Neuronal stem cell (in vitro differentiated cells): ENCODE measurements at regions not wholly inside any gene's neighbourhood (a gene's known extent, or its start where the extent isn't known, plus 50 kb on each side); places are given as distances from the start of the nearest gene placed in this dataset.
A peak's percentile ranks its signal among the peaks of the same experiment; 100 is the strongest.

ENCODE experiments used
- DNase-seq: peaks from one replicate; pipeline ENCODE4 v3.0.0-alpha.2; 2013; ENCODE audit warnings: low spot score
- H2AFZ ChIP-seq: one replicate; pipeline ENCODE4 v1.6.1; 2013; ENCODE audit warnings: mild to moderate bottlenecking, low read length, inconsistent platforms
- H2AK5ac ChIP-seq: 2 replicates; pipeline ENCODE4 v1.6.1; 2013; ENCODE audit warnings: low read depth, mild to moderate bottlenecking, inconsistent platforms, low read length, moderate library complexity, mixed read lengths
- H2BK120ac ChIP-seq: 2 replicates; pipeline ENCODE4 v1.6.1; 2013; ENCODE audit warnings: low read depth, mild to moderate bottlenecking, inconsistent platforms, low read length, moderate library complexity, mixed read lengths
- H2BK12ac ChIP-seq: one replicate; pipeline ENCODE4 v1.6.1; 2013; ENCODE audit warnings: low read length, inconsistent platforms
- H2BK15ac ChIP-seq: 2 replicates; pipeline ENCODE4 v1.6.1; 2013; ENCODE audit warnings: mild to moderate bottlenecking, low read length, inconsistent platforms, mixed read lengths
- H2BK5ac ChIP-seq: one replicate; pipeline ENCODE4 v1.6.1; 2013; ENCODE audit warnings: inconsistent platforms, mild to moderate bottlenecking, low read length, moderate library complexity
- H3K14ac ChIP-seq: one replicate; pipeline ENCODE4 v1.6.1; 2013; ENCODE audit warnings: low read length, inconsistent platforms
- H3K18ac ChIP-seq: 2 replicates; pipeline ENCODE4 v1.6.1; 2013; ENCODE audit warnings: low read length, inconsistent platforms
- H3K23ac ChIP-seq: 2 replicates; pipeline ENCODE4 v1.6.1; 2013; ENCODE audit warnings: low read depth, mild to moderate bottlenecking, mixed read lengths, low read length, inconsistent platforms; ENCODE audit not compliant: poor library complexity
- H3K27ac ChIP-seq: replicated peaks from 3 replicates; pipeline ENCODE4 v1.5.1; 2013; ENCODE audit warnings: low read length, inconsistent platforms
- H3K27me3 ChIP-seq, 3 experiments: 2 replicates each; pipeline ENCODE4 v1.6.1; 2013; ENCODE audit warnings: low read length in 3 of 3, mild to moderate bottlenecking in 2 of 3, inconsistent platforms in 1 of 3, low read depth in 1 of 3, mixed read lengths in 1 of 3, moderate library complexity in 1 of 3; ENCODE audit not compliant: control insufficient read depth in 3 of 3, insufficient read depth in 3 of 3
- H3K36me3 ChIP-seq, 2 donors: replicated peaks in 1 of 2; 2 replicates each; pipeline ENCODE4 v1.6.1; 2013; ENCODE audit warnings: low read length in 2 of 2; ENCODE audit not compliant: control insufficient read depth in 2 of 2, insufficient read depth in 2 of 2
- H3K4ac ChIP-seq: 2 replicates; pipeline ENCODE4 v1.6.1; 2013; ENCODE audit warnings: inconsistent platforms, mild to moderate bottlenecking, low read length, moderate library complexity
- H3K4me1 ChIP-seq, 2 donors: 1 replicate in 1 of 2; 2 replicates in 1 of 2; pipeline ENCODE4 v1.6.1; 2013; ENCODE audit warnings: low read length in 2 of 2, low read depth in 1 of 2; ENCODE audit not compliant: control insufficient read depth in 2 of 2, insufficient read depth in 1 of 2
- H3K4me2 ChIP-seq: one replicate; pipeline ENCODE4 v1.6.1; 2013; ENCODE audit warnings: mild to moderate bottlenecking, low read length, inconsistent platforms; ENCODE audit not compliant: insufficient read depth, poor library complexity, severe bottlenecking
- H3K4me3 ChIP-seq, 2 donors: 2 replicates each; pipeline ENCODE4 v1.5.1; 2013; ENCODE audit warnings: low read length in 2 of 2, mild to moderate bottlenecking in 2 of 2, inconsistent platforms in 1 of 2, moderate library complexity in 1 of 2
- H3K79me1 ChIP-seq: one replicate; pipeline ENCODE4 v1.6.1; 2013; ENCODE audit warnings: low read depth, mild to moderate bottlenecking, inconsistent platforms, low read length, moderate library complexity
- H3K9ac ChIP-seq: one replicate; pipeline ENCODE4 v1.6.1; 2013; ENCODE audit warnings: mild to moderate bottlenecking, low read depth, low read length, inconsistent platforms; ENCODE audit not compliant: poor library complexity
- H3K9me3 ChIP-seq, 2 donors: replicated peaks in 1 of 2; 2 replicates each; pipeline versions ENCODE3 to v1.6.1; 2013; ENCODE audit warnings: low read length in 2 of 2, mild to moderate bottlenecking in 2 of 2, inconsistent platforms in 1 of 2, low read depth in 1 of 2, mixed read lengths in 1 of 2, moderate library complexity in 1 of 2; ENCODE audit not compliant: control insufficient read depth in 2 of 2, insufficient read depth in 1 of 2
- H4K8ac ChIP-seq: one replicate; pipeline ENCODE4 v1.6.1; 2013; ENCODE audit warnings: low read depth, mild to moderate bottlenecking, inconsistent platforms, low read length, moderate library complexity
- H4K91ac ChIP-seq: one replicate; pipeline ENCODE4 v1.6.1; 2013; ENCODE audit warnings: low read length, low read depth, mild to moderate bottlenecking, inconsistent platforms; ENCODE audit not compliant: poor library complexity
- WGBS, 2 donors: extraction: QIAGEN DNeasy Blood & Tissue Kit; methylation state at CpG; one replicate each; pipeline ENCODE4 v1.1.7; 2013; ENCODE audit warnings: missing lambda C conversion rate in 2 of 2, mixed read lengths in 1 of 2; ENCODE audit not compliant: insufficient read length in 2 of 2, insufficient replicate concordance in 1 of 2; ENCODE audit errors: extremely low coverage in 2 of 2; 5-methylcytosine and 5-hydroxymethylcytosine counted together

DNA sequence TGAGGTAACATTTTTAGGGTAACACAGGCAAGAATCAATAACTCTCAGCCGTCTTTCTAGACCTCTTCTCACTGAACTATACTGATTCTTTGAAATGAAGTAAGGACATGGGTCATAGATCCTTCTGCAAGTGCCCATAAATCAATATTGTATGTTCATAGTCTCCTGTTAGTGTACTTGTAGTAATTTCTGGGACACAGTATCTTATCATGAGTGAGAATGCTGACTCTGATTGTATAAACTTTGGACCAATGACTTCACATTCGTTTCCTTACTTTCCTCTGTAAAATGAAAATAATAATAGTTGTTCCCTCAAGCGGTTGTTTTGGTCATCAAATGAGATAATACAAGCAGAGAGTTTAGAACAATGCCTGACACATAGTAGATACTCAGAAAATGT lies 777.1 kb upstream of the GOLIM4 start:
- Histone ChIP-seq H2BK15ac (no peak overlapping the region), H3K14ac (no peak overlapping the region), H2AFZ (no peak overlapping the region), H2BK12ac (no peak overlapping the region), H2AK5ac (no peak overlapping the region), H2BK120ac (no peak overlapping the region), H3K4me1 (peaks cover 4 to 7% of the 10 kb centered on the region in 2 donors), H3K4ac (no peak overlapping the region), H3K36me3 (no peaks in the 10 kb centered on the region), H3K23ac (no peak overlapping the region), H4K91ac (no peak overlapping the region), H3K27ac (no peak overlapping the region), H2BK5ac (no peak overlapping the region), H3K79me1 (no peaks in the 10 kb centered on the region), H3K4me3 (no peak overlapping the region), H3K9me3 (no peaks in the 10 kb centered on the region), H3K27me3 (no peaks in the 10 kb centered on the region), H3K4me2 (no peak overlapping the region), H3K9ac (no peak overlapping the region), H3K18ac (no peak overlapping the region), H4K8ac (no peak overlapping the region)
- WGBS, 2 donors = no CpG with 5 or more reads among the region's 3 CpGs
- no peak for DNase-seq

DNA sequence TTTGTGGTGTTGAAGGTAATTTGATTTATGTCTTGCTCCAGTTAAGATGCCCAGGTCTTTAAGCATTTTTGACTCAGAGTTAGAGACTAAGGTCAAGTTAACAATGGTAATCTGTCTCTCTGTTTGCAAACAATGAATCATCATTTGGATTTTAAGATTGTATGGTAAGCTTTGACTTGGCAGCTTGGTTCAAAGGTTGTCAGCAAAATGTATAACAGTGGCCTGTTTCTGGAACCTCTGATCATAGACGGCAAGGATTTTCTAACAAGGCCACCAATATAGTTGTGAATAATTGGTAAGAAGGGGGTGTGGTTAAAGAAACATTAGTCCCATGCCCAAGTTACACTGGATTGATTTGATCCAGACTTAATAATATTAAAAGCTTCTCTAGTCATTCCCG lies 775.2 kb upstream of the GOLIM4 start:
- WGBS, 2 donors = no CpG with 5 or more reads among the region's 2 CpGs
- Histone ChIP-seq H3K14ac (no peak overlapping the region), H3K18ac (no peak overlapping the region), H3K27ac (no peak overlapping the region), H4K8ac (no peak overlapping the region), H2BK12ac (no peak overlapping the region), H3K4me3 (no peak overlapping the region), H2BK15ac (no peak overlapping the region), H3K9me3 (no peaks in the 10 kb centered on the region), H3K27me3 (no peaks in the 10 kb centered on the region), H3K23ac (no peak overlapping the region), H3K4ac (no peak overlapping the region), H2AFZ (no peak overlapping the region), H4K91ac (no peak overlapping the region), H2BK120ac (no peak overlapping the region), H3K79me1 (no peaks in the 10 kb centered on the region), H3K36me3 (no peaks in the 10 kb centered on the region), H3K9ac (no peak overlapping the region), H2AK5ac (no peak overlapping the region), H2BK5ac (no peak overlapping the region), H3K4me1 (no peaks in the 10 kb centered on the region), H3K4me2 (no peak overlapping the region)
- DNase-seq = no peak

DNA sequence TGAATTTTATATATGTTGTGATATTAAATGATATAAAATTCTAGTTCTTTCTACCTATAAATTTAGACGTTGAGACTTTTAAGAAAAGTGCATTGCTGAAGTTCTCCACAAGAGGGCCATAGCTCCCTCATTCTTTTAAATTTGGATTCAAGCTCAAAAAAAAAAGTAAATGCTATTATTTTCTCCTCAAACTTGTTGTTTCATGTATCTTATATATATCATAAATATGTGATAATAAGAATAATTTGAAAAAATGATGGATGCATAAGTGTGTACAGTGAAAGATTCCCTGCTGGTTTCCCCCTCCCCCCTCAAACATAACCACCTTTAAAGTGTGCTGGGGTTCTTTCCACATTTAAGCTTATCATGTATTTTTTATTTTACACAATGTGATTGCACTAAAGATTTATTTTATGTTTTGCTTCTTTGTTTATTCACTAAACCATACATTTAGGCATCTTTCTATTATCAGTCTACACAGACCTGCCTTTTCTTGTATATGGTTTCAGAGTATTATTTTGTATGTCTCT lies 769.4 kb upstream of the GOLIM4 start:
- no peaks in the 10 kb centered on the region for H3K27me3 ChIP-seq
- H3K4me1 ChIP-seq = no peaks in the 10 kb centered on the region
- H3K14ac ChIP-seq = no peak overlapping the region
- H2AK5ac ChIP-seq = no peak overlapping the region
- DNase-seq = peak; percentile 29
- no peak overlapping the region for H3K18ac ChIP-seq
- no peak overlapping the region for H4K8ac ChIP-seq
- H3K9me3 ChIP-seq = no peaks in the 10 kb centered on the region
- H2BK12ac ChIP-seq = no peak overlapping the region
- H3K36me3 ChIP-seq = no peaks in the 10 kb centered on the region
- H3K79me1 ChIP-seq = no peaks in the 10 kb centered on the region
- H3K9ac ChIP-seq = no peak overlapping the region
- H3K4ac ChIP-seq = no peak overlapping the region
- no peak overlapping the region for H2AFZ ChIP-seq
- no CpG with 5 or more reads among the region's 1 CpG for WGBS, 2 donors
- H2BK15ac ChIP-seq = no peak overlapping the region
- H3K23ac ChIP-seq = no peak overlapping the region
- H3K4me3 ChIP-seq = no peak overlapping the region
- no peak overlapping the region for H3K4me2 ChIP-seq
- H4K91ac ChIP-seq = no peak overlapping the region
- H2BK5ac ChIP-seq = no peak overlapping the region
- H2BK120ac ChIP-seq = no peak overlapping the region
- no peak overlapping the region for H3K27ac ChIP-seq

DNA sequence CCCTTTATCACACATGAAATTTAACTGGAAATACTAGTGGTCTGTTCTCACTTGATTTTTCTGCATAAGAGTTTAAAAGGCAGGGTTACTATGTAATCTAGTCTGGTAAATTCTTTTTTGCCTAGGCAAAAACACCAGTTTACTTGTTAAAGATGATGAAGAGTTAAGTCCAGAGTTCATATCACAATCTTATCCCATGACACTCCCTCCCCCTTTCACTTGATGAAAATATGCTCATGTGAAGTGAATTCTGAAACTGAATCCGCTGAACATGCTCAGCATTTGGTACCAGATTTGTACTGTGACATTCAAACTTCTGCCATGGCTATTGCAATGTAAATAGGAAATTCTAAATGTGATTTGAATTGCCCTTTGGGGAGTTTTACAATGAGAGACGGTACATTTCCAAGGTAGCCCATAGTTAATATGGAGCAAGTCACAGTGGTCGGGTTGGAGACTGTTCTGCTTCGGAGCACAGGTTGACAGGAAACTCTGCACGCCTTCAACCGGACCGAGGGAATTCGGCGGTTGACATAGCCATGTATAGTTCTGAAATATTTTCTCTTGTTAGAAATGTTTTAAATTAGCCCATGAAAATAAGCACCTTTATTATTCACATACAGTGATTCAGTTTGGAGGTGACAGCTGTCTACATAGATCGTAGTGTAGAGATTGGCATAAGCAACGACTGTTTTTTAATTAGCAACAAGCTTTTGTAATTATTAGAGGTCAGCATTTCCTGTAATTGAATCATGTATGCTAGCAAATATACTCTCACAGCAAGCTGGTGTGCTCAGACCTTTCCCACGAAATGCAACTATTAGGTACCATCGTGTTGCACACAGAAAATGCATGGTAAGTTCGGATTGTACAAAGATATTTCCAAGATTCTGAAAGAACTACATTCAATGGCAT lies 768.6 kb upstream of the GOLIM4 start:
- Histone ChIP-seq H3K36me3 (no peaks in the 10 kb centered on the region), H2AFZ (no peak overlapping the region), H3K9ac (no peak overlapping the region), H2BK5ac (no peak overlapping the region), H3K14ac (no peak overlapping the region), H2AK5ac (no peak overlapping the region), H4K8ac (no peak overlapping the region), H3K4ac (no peak overlapping the region), H4K91ac (no peak overlapping the region), H3K27me3 (no peaks in the 10 kb centered on the region), H3K9me3 (no peaks in the 10 kb centered on the region), H2BK15ac (no peak overlapping the region), H3K4me1 (no peaks in the 10 kb centered on the region), H3K23ac (no peak overlapping the region), H3K79me1 (no peaks in the 10 kb centered on the region), H2BK120ac (no peak overlapping the region), H2BK12ac (no peak overlapping the region), H3K18ac (no peak overlapping the region), H3K27ac (no peak overlapping the region), H3K4me2 (no peak overlapping the region), H3K4me3 (no peak overlapping the region)
- no peak for DNase-seq
- no CpG with 5 or more reads among the region's 14 CpGs for WGBS, 2 donors
